GM23248 (cell line): ENCODE measurements at regions not wholly inside any gene's neighbourhood (a gene's known extent, or its start where the extent isn't known, plus 50 kb on each side); places are given as distances from the start of the nearest gene placed in this dataset.
A peak's percentile ranks its signal among the peaks of the same experiment; 100 is the strongest.

Source experiments
- DNase-seq: peaks from one replicate; pipeline ENCODE4 v3.0.0-alpha.2; 2015
- H2AFZ ChIP-seq: fragments of 200-600 bp; sonication (generic); 2 replicates; pipeline ENCODE4 v1.6.1; 2016; ENCODE audit warnings: antibody characterized with exemption
- H3F3A ChIP-seq: fragments of 200-600 bp; sonication (generic); 2 replicates; pipeline ENCODE4 v1.6.1; 2016; ENCODE audit warnings: mild to moderate bottlenecking, antibody characterized with exemption, mixed run types; ENCODE audit not compliant: insufficient read depth
- H3K27ac ChIP-seq: fragments of 200-600 bp; sonication (generic); 2 replicates; pipeline ENCODE4 v1.5.1; 2016; ENCODE audit warnings: mild to moderate bottlenecking
- H3K27me3 ChIP-seq: fragments of 200-600 bp; sonication (generic); replicated peaks from 2 replicates; pipeline ENCODE4 v1.6.1; 2016; ENCODE audit warnings: mild to moderate bottlenecking; ENCODE audit not compliant: insufficient read depth
- H3K36me3 ChIP-seq: fragments of 200-600 bp; sonication (generic); 2 replicates; pipeline ENCODE4 v1.6.1; 2016; ENCODE audit warnings: low read depth, mild to moderate bottlenecking
- H3K4me1 ChIP-seq: fragments of 200-600 bp; sonication (generic); 2 replicates; pipeline ENCODE4 v1.6.1; 2016; ENCODE audit warnings: mild to moderate bottlenecking; ENCODE audit not compliant: insufficient read depth
- H3K4me2 ChIP-seq: fragments of 200-600 bp; sonication (generic); one replicate; pipeline ENCODE4 v1.6.1; 2016; ENCODE audit warnings: mild to moderate bottlenecking; ENCODE audit not compliant: unreplicated experiment
- H3K4me3 ChIP-seq: fragments of 200-600 bp; sonication (generic); 2 replicates; pipeline ENCODE4 v1.5.1; 2016; ENCODE audit warnings: mild to moderate bottlenecking
- H3K79me2 ChIP-seq: fragments of 200-600 bp; sonication (generic); 2 replicates; pipeline ENCODE4 v1.6.1; 2016; ENCODE audit warnings: mild to moderate bottlenecking; ENCODE audit not compliant: insufficient read depth
- H3K9ac ChIP-seq: fragments of 200-600 bp; sonication (generic); 2 replicates; pipeline ENCODE4 v1.6.1; 2016; ENCODE audit warnings: mild to moderate bottlenecking
- H3K9me2 ChIP-seq: fragments of 200-600 bp; sonication (generic); 2 replicates; pipeline ENCODE4 v1.6.1; 2016; ENCODE audit warnings: mixed run types, mild to moderate bottlenecking, moderate library complexity; ENCODE audit not compliant: insufficient read depth
- H3K9me3 ChIP-seq: fragments of 200-600 bp; sonication (generic); one replicate; pipeline ENCODE4 v1.6.1; 2017; ENCODE audit warnings: low read depth
- H4K20me1 ChIP-seq: fragments of 200-600 bp; sonication (generic); 2 replicates; pipeline ENCODE4 v1.6.0; 2016; ENCODE audit not compliant: insufficient read depth
- EZH2 ChIP-seq: fragments of 200-600 bp; sonication (generic); IDR thresholded peaks from 2 replicates; pipeline ENCODE4 v1.6.1; 2018; ENCODE audit warnings: antibody characterized with exemption, mild to moderate bottlenecking; ENCODE audit not compliant: insufficient read depth, poor library complexity, severe bottlenecking
- EZH2phosphoT487 ChIP-seq: fragments of 200-600 bp; sonication (generic); IDR thresholded peaks from 2 replicates; pipeline ENCODE4 v1.6.1; 2018; ENCODE audit warnings: antibody characterized with exemption, moderate library complexity, mild to moderate bottlenecking, low read depth; ENCODE audit not compliant: insufficient read depth
- WGBS, 2 experiments: methylation state at CpG; one replicate each; pipeline ENCODE4 v1.1.6; 2015 to 2017; ENCODE audit warnings: low lambda C conversion rate in 2 of 2, low coverage in 1 of 2; ENCODE audit errors: missing lambda C conversion rate in 2 of 2; 5-methylcytosine and 5-hydroxymethylcytosine counted together
- in situ Hi-C: fragments of 300-500 bp; cut with MboI; formaldehyde crosslinking; loops from 2 replicates; pipeline ENCODE4 v1.15.0; 2020

- Histone ChIP-seq H3K36me3 (no peaks in the 10 kb centered on the region), H4K20me1 (no peaks in the 10 kb centered on the region), H2AFZ (no peak overlapping the region), H3K9me3 (no peaks in the 10 kb centered on the region), H3K4me1 (no peaks in the 10 kb centered on the region), H3K9ac (no peak overlapping the region), H3K27me3 (no peaks in the 10 kb centered on the region), H3K9me2 (no peaks in the 10 kb centered on the region), H3K4me3 (no peak overlapping the region), H3K79me2 (no peaks in the 10 kb centered on the region), H3K27ac (no peak overlapping the region), H3K4me2 (no peak overlapping the region), H3F3A (no peaks in the 10 kb centered on the region)
- DNase-seq = no peak
- 77 to 81% methylated on average over 2 of the region's 2 CpGs for WGBS, 2 experiments
- in situ Hi-C loops = no loop called here
- TF ChIP-seq EZH2phosphoT487 (no peak), EZH2 (no peak)
Measured at GRCh38 chrX:121886557-121886956, 839.1 kb downstream of the GLUD2 start.

DNA sequence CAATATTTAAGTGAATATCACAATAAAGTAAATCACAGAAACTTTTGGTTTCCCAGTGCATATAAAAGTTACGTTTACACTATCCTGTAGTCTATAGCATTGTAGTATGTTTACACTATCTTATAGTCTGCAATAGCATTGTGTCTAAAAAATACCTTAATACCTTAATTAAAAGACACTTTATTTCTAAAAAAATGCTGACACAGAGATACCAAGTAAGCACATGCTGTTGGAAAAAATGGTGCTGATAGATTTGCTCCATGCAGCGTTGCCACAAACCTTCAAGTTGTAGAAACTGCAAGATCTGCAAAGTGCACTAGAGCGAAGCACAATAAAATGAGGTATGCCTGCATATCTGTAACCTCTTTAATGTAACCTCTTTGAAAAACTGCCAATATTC lies 847.3 kb downstream of the GLUD2 start:
- DNase-seq = no peak
- WGBS, 2 experiments = 63 to 74% methylated on average over 3 of the region's 3 CpGs

DNA sequence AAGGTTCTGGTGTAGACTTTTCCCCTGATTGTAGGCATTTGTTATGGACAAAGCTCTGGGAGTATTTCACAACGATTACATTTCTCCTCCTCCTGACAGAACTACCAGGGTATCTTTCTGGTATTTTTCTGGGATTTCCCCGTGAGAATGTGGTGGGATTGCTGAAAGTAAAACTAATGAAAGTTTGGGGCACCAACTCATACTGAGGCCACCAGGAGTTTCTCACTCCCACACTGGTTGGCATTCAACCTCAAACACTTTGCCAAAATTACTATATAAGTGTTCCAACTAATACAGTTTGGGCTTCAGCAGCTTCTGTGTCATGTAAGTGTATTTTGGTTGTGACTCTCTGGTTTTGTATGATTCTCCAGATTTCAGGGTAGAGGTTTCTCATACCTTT lies 855.1 kb downstream of the GLUD2 start:
- peak; percentile 20 for DNase-seq
- in situ Hi-C loops = no loop called here
- H3K9me3 ChIP-seq = no peaks in the 10 kb centered on the region
- no peak overlapping the region for H2AFZ ChIP-seq
- H3K79me2 ChIP-seq = no peaks in the 10 kb centered on the region
- H3K4me3 ChIP-seq = no peak overlapping the region
- H3K27ac ChIP-seq = no peak overlapping the region
- no peaks in the 10 kb centered on the region for H3K9me2 ChIP-seq
- no peaks in the 10 kb centered on the region for H3K27me3 ChIP-seq
- no peak for TF ChIP-seq EZH2
- no peak for TF ChIP-seq EZH2phosphoT487
- H3K9ac ChIP-seq = no peak overlapping the region
- no peak overlapping the region for H3K4me2 ChIP-seq
- H3K4me1 ChIP-seq = no peaks in the 10 kb centered on the region
- WGBS, 2 experiments = 22 to 25% methylated on average over 2 of the region's 2 CpGs
- H3F3A ChIP-seq = no peaks in the 10 kb centered on the region
- H4K20me1 ChIP-seq = no peaks in the 10 kb centered on the region
- no peaks in the 10 kb centered on the region for H3K36me3 ChIP-seq

More for the DNA sequence above, 847.3 kb downstream of the GLUD2 start:
- Histone ChIP-seq H3K27ac (no peak overlapping the region), H3K9ac (no peak overlapping the region), H3K79me2 (no peaks in the 10 kb centered on the region), H3K9me3 (no peaks in the 10 kb centered on the region), H3K4me1 (no peaks in the 10 kb centered on the region), H2AFZ (no peak overlapping the region), H3F3A (no peaks in the 10 kb centered on the region), H3K36me3 (no peaks in the 10 kb centered on the region), H3K27me3 (no peaks in the 10 kb centered on the region), H3K4me2 (no peak overlapping the region), H3K9me2 (no peaks in the 10 kb centered on the region), H3K4me3 (no peak overlapping the region), H4K20me1 (no peaks in the 10 kb centered on the region)
- TF ChIP-seq EZH2 = no peak
- no peak for TF ChIP-seq EZH2phosphoT487
- in situ Hi-C loops = no loop called here

DNA sequence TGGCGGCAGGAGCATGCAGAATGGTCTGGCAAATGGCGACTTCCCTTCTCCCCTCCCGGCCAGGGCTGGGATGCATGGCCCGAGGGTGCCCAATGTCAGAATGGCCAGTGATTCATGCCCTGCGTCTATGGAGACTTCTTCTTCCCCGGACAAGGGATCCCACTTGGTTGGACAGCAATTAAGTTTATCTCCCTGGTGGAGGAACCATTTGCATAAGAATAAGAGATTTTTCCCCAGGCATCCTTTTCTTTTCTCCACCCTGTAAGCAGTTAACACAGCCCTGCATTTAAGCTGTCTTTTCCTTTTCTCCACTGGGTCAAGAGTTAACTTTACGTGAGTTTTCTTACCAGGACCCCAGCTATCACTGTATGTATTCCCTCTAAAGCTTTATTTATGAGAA lies 856.6 kb downstream of the GLUD2 start:
- in situ Hi-C loops = no loop called here
- no peak overlapping the region for H3K27ac ChIP-seq
- no peaks in the 10 kb centered on the region for H3F3A ChIP-seq
- no peaks in the 10 kb centered on the region for H3K9me2 ChIP-seq
- WGBS, 2 experiments = 81 to 90% methylated on average over 7 of the region's 7 CpGs
- H3K4me3 ChIP-seq = no peak overlapping the region
- no peaks in the 10 kb centered on the region for H3K9me3 ChIP-seq
- no peaks in the 10 kb centered on the region for H3K79me2 ChIP-seq
- no peak overlapping the region for H3K4me2 ChIP-seq
- no peak for DNase-seq
- H3K36me3 ChIP-seq = no peaks in the 10 kb centered on the region
- no peaks in the 10 kb centered on the region for H4K20me1 ChIP-seq
- no peak for TF ChIP-seq EZH2phosphoT487
- no peak overlapping the region for H3K9ac ChIP-seq
- no peaks in the 10 kb centered on the region for H3K4me1 ChIP-seq
- no peak overlapping the region for H2AFZ ChIP-seq
- H3K27me3 ChIP-seq = no peaks in the 10 kb centered on the region

DNA sequence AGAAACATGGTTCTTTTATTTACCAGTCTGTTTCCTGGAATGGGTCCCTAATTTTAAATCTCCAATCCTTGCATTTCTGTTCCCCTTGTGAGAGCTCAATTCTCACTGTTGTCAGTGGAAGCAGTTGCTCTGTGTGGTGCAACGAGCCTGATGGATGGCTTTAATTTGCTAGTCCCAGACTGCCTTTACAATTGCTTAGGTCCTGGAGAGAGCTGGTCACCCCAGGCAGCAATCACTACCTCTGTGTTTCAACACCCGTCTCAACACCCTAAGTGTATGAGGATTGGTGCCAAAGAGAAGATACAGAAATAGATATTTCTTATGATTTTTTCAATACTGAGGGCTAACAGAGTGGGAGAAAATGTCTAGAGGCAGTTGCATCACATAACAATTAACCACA lies 873.8 kb downstream of the GLUD2 start:
- WGBS, 2 experiments = 11 to 18% methylated on average over 2 of the region's 2 CpGs
- Histone ChIP-seq H3K36me3 (no peaks in the 10 kb centered on the region), H2AFZ (no peak overlapping the region), H3F3A (no peaks in the 10 kb centered on the region), H3K27me3 (no peaks in the 10 kb centered on the region), H4K20me1 (no peaks in the 10 kb centered on the region), H3K4me3 (no peak overlapping the region), H3K79me2 (no peaks in the 10 kb centered on the region), H3K4me2 (no peak overlapping the region), H3K9me3 (no peaks in the 10 kb centered on the region), H3K4me1 (no peaks in the 10 kb centered on the region), H3K27ac (no peak overlapping the region), H3K9ac (no peak overlapping the region), H3K9me2 (no peaks in the 10 kb centered on the region)
- no peak for DNase-seq
- TF ChIP-seq EZH2phosphoT487 = no peak
- TF ChIP-seq EZH2 = no peak
- in situ Hi-C loops = no loop called here
